H1 (cell line): ENCODE measurements at regions not wholly inside any gene's neighbourhood (a gene's known extent, or its start where the extent isn't known, plus 50 kb on each side); places are given as distances from the start of the nearest gene placed in this dataset.

ENCODE experiments used
- CTCF ChIP-seq, 3 experiments: IDR thresholded peaks; 1 replicate in 2 of 3; 2 replicates in 1 of 3; pipeline versions ENCODE4 v1.5.1 to v1.6.1; 2011; ENCODE audit warnings: low read length in 3 of 3, mild to moderate bottlenecking in 3 of 3, inconsistent platforms in 2 of 3, low read depth in 1 of 3, moderate library complexity in 1 of 3; ENCODE audit not compliant: insufficient read depth in 1 of 3; ENCODE audit errors: control extremely low read depth in 1 of 3
- EGR1 ChIP-seq: IDR thresholded peaks from 2 replicates; pipeline ENCODE4 v1.6.1; 2011; ENCODE audit warnings: low read depth, low read length, borderline replicate concordance
- JUND ChIP-seq: IDR thresholded peaks from 2 replicates; pipeline ENCODE4 v1.6.1; 2011; ENCODE audit warnings: mild to moderate bottlenecking, improper control_type of control experiment, low read length
- KDM1A ChIP-seq: fragments of 200-600, 300-600 bp; sonication (generic); IDR thresholded peaks from 2 replicates; pipeline ENCODE4 v1.7.1; 2016; ENCODE audit warnings: mild to moderate bottlenecking, low read length, borderline replicate concordance

- TF ChIP-seq JUND: no peak
- no peak for TF ChIP-seq EGR1
- TF ChIP-seq CTCF (IDR thresholded peaks at IDR 0.05; ENCODE audit: control extremely low read depth in 1 of 3, insufficient read depth in 1 of 3, low read depth in 1 of 3, low read length in 3 of 3): no peak
- TF ChIP-seq KDM1A: no peak
Measured at GRCh38 chr5:104247260-104247659, 684.7 kb upstream of the NUDT12 start (continued).
